Tibial artery (tissue), 4 donors: ENCODE measurements at regions not wholly inside any gene's neighbourhood (a gene's known extent, or its start where the extent isn't known, plus 50 kb on each side); places are given as distances from the start of the nearest gene placed in this dataset.

Experiments used
- DNase-seq, 2 donors: peaks; one replicate each; pipeline ENCODE4 v3.0.0-alpha.2; 2019
- H3K27ac ChIP-seq, 2 donors: fragments of 200-600 bp; sonication (generic) in 1 of 2; 1 replicate in 1 of 2; 2 replicates in 1 of 2; pipeline ENCODE4 v1.5.1; 2018 to 2019; ENCODE audit warnings: mild to moderate bottlenecking in 1 of 2
- H3K27me3 ChIP-seq, 2 donors: fragments of 200-600 bp; sonication (generic) in 1 of 2; one replicate each; pipeline versions ENCODE4 v1.5.1 to v1.6.0; 2016 to 2019
- H3K36me3 ChIP-seq, 3 donors: fragments of 200-600 bp; sonication (generic) in 2 of 3; one replicate each; pipeline ENCODE4 v1.5.1; 2016 to 2019; ENCODE audit warnings: mild to moderate bottlenecking in 2 of 3
- H3K4me1 ChIP-seq, 4 donors: fragments of 200-600 bp; sonication (generic) in 2 of 4; 1 replicate in 3 of 4; 2 replicates in 1 of 4; pipeline ENCODE4 v1.5.1; 2016 to 2019
- H3K4me3 ChIP-seq, 2 donors: fragments of 200-600 bp; sonication (generic) in 1 of 2; 1 replicate in 1 of 2; 2 replicates in 1 of 2; pipeline ENCODE4 v1.5.1; 2018 to 2019; ENCODE audit warnings: mild to moderate bottlenecking in 2 of 2
- H3K9me3 ChIP-seq, 3 donors: fragments of 200-600 bp; sonication (generic) in 1 of 3; one replicate each; pipeline ENCODE4 v1.5.1; 2016 to 2019
- CTCF ChIP-seq, 2 experiments: fragments of 200-600 bp in 1 of 2; fragments of 450-650 bp in 1 of 2; IDR thresholded peaks; one replicate each; pipeline ENCODE4 v1.5.1; 2017 to 2019; ENCODE audit warnings: antibody characterized with exemption in 2 of 2, mild to moderate bottlenecking in 1 of 2, moderate library complexity in 1 of 2
- intact Hi-C: fragments of 100-400 bp; cut with DNase I; formaldehyde crosslinking; loops from one replicate; pipeline ENCODE4 v1.15.0; 2023; ENCODE audit warnings: low total_unique reads

- TF ChIP-seq CTCF (IDR thresholded peaks at IDR 0.05) = no peak
- no peaks in the 10 kb centered on the region for H3K9me3 ChIP-seq
- no peaks in the 10 kb centered on the region for H3K27me3 ChIP-seq
- no peak overlapping the region for H3K27ac ChIP-seq
- peaks cover 0 to 16% (median 5%) of the 10 kb centered on the region in 4 donors for H3K4me1 ChIP-seq
- no peaks in the 10 kb centered on the region for H3K36me3 ChIP-seq
- no peak overlapping the region for H3K4me3 ChIP-seq
- intact Hi-C loops = no loop called here
- DNase-seq = no peak
These were observed 65.6 kb upstream of the EPCAM start for GRCh38 chr2:47303341-47304148.

GRCh38 chr2:47302308-47302707 lies 66.8 kb upstream of the EPCAM start:
- Histone ChIP-seq H3K27ac (no peak overlapping the region), H3K4me1 (peaks cover 0 to 14% (median 4%) of the 10 kb centered on the region in 4 donors), H3K4me3 (no peak overlapping the region), H3K27me3 (no peaks in the 10 kb centered on the region), H3K9me3 (no peaks in the 10 kb centered on the region), H3K36me3 (no peaks in the 10 kb centered on the region)
- DNase-seq = no peak
- no peak for TF ChIP-seq CTCF (IDR thresholded peaks at IDR 0.05)
- intact Hi-C loops = no loop called here

DNA sequence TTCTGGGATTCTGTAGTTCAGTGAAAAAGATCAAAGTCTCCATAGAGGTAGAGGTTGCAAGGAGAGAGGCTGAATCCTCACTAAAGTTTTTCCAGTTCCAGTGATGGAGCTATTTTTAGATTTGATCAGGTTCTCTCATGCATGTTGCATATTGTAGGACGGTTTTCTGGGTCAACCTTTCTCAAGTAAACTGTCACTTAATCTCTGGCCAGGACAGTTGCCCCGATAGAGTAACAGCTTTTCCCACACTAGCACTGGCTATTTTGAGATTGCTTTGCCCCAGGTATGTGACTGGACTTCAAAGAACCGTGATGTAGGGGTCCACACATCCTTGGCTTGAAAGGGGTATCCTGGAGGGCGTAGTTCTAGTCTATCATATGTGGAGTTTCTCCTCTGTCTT lies 67.4 kb upstream of the EPCAM start:
- no peak overlapping the region for H3K4me3 ChIP-seq
- no peak overlapping the region for H3K27ac ChIP-seq
- TF ChIP-seq CTCF (IDR thresholded peaks at IDR 0.05) = no peak
- no peaks in the 10 kb centered on the region for H3K27me3 ChIP-seq
- H3K4me1 ChIP-seq = peaks cover 0 to 9% (median 3%) of the 10 kb centered on the region in 4 donors
- H3K36me3 ChIP-seq = no peaks in the 10 kb centered on the region
- no peak for DNase-seq
- no peaks in the 10 kb centered on the region for H3K9me3 ChIP-seq
- intact Hi-C loops = no loop called here

- no peak overlapping the region for H3K27ac ChIP-seq
- H3K9me3 ChIP-seq = no peaks in the 10 kb centered on the region
- no peak overlapping the region for H3K4me3 ChIP-seq
- H3K27me3 ChIP-seq = no peaks in the 10 kb centered on the region
- DNase-seq = no peak
- no peak for TF ChIP-seq CTCF (IDR thresholded peaks at IDR 0.05)
- no peaks in the 10 kb centered on the region for H3K36me3 ChIP-seq
- H3K4me1 ChIP-seq = peaks cover 0 to 7% (median 3%) of the 10 kb centered on the region in 4 donors
- intact Hi-C loops = no loop called here
These were observed 67.9 kb upstream of the EPCAM start for GRCh38 chr2:47301277-47301618.

DNA sequence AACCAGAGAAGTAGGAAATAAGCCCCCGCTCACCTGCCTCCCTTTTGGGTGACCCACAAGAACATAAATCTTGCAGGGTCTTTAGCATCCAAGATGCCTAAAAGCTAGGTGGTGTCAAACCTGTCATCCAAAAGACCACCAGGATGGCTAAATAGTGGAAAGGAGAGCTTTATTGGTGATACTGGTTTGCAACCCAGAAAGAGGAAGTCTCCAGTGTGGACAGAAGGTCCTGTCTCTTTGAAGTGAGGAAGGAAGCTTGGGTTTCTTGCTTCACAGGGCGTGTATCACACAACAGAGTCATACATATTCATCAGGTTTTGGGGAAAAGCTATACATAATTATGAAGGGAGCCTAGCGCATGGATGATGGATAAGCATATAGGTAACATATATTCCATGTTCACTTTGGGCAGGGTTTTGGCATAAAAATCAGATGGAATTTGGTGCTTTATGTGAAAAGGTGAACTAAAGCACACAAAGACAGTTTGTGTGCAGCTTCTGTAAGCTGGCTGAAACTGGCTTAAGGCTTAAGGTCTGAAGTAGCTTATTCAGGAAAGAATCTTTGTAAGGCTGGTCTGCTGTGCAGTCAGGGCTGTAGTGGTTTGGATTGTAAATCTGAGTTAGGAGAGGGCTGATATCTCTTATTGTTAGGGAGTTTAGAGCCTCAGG lies 68.4 kb upstream of the EPCAM start:
- intact Hi-C loops = no loop called here
- Histone ChIP-seq H3K36me3 (no peaks in the 10 kb centered on the region), H3K27me3 (no peaks in the 10 kb centered on the region), H3K4me1 (peaks cover 0 to 7% (median 3%) of the 10 kb centered on the region in 4 donors), H3K27ac (no peak overlapping the region), H3K9me3 (no peaks in the 10 kb centered on the region), H3K4me3 (no peak overlapping the region)
- DNase-seq = peak in 1 of 2 donors; percentile 27
- TF ChIP-seq CTCF (IDR thresholded peaks at IDR 0.05) = no peak
